Upper lobe of left lung (tissue), 6 donors: ENCODE measurements at regions not wholly inside any gene's neighbourhood (a gene's known extent, or its start where the extent isn't known, plus 50 kb on each side); places are given as distances from the start of the nearest gene placed in this dataset.

Experiments
- ATAC-seq, 2 donors: fragments of 200-7000 bp; cut with Tn5 transposase; one replicate each; pipeline ENCODE4 v1.9.1; 2022; ENCODE audit warnings: mild to moderate bottlenecking in 2 of 2, moderate library complexity in 2 of 2; ENCODE audit not compliant: low FRiP score in 2 of 2
- DNase-seq, 2 donors: peaks; one replicate each; pipeline ENCODE4 v3.0.0-alpha.2; 2019 to 2020
- H3K27ac ChIP-seq, 4 donors: fragments of 200-600 bp; sonication (generic); one replicate each; pipeline ENCODE4 v1.5.1; 2016 to 2019
- H3K27me3 ChIP-seq, 4 donors: fragments of 200-600 bp; sonication (generic); one replicate each; pipeline ENCODE4 v1.5.1; 2017 to 2019
- H3K36me3 ChIP-seq, 4 donors: fragments of 200-600 bp; sonication (generic); one replicate each; pipeline ENCODE4 v1.5.1; 2016 to 2019
- H3K4me1 ChIP-seq, 4 donors: fragments of 200-600 bp; sonication (generic); one replicate each; pipeline ENCODE4 v1.5.1; 2018 to 2019
- H3K4me3 ChIP-seq, 4 donors: fragments of 200-600 bp; sonication (generic); one replicate each; pipeline ENCODE4 v1.5.1; 2017 to 2019; ENCODE audit warnings: mild to moderate bottlenecking in 2 of 4, moderate library complexity in 1 of 4
- H3K9me3 ChIP-seq, 4 donors: fragments of 200-600 bp; sonication (generic); one replicate each; pipeline ENCODE4 v1.5.1; 2018 to 2019
- CTCF ChIP-seq, 6 experiments: fragments of 450-650 bp in 4 of 6; fragments of 200-600 bp in 2 of 6; sonication (generic) in 2 of 6; IDR thresholded peaks; one replicate each; pipeline ENCODE4 v1.5.1; 2016 to 2019; ENCODE audit warnings: antibody characterized with exemption in 6 of 6
- EP300 ChIP-seq, 4 donors: sonication (generic); formaldehyde crosslinking; IDR thresholded peaks; one replicate each; pipeline ENCODE4 v1.5.1; 2017; ENCODE audit warnings: antibody characterized with exemption in 4 of 4, control low read depth in 2 of 4
- POLR2A ChIP-seq, 4 donors: fragments of 450-650 bp; IDR thresholded peaks; one replicate each; pipeline ENCODE4 v1.5.1; 2016 to 2017; ENCODE audit warnings: antibody characterized with exemption in 4 of 4, mild to moderate bottlenecking in 2 of 4
- POLR2AphosphoS5 ChIP-seq, 2 donors: sonication (generic); formaldehyde crosslinking; IDR thresholded peaks; one replicate each; pipeline ENCODE4 v1.5.1; 2017; ENCODE audit warnings: antibody characterized with exemption in 2 of 2
- WGBS, 2 donors: methylation state at CpG; one replicate each; pipeline ENCODE4 v1.1.5; 2017 to 2018; 5-methylcytosine and 5-hydroxymethylcytosine counted together
- donor health status: DM: no; HTN: no; CAD: no; lungs with moderate emphysema.
- donor health status: DM: no; HTN: yes; CAD: no; lungs with severe emphysema.

DNA sequence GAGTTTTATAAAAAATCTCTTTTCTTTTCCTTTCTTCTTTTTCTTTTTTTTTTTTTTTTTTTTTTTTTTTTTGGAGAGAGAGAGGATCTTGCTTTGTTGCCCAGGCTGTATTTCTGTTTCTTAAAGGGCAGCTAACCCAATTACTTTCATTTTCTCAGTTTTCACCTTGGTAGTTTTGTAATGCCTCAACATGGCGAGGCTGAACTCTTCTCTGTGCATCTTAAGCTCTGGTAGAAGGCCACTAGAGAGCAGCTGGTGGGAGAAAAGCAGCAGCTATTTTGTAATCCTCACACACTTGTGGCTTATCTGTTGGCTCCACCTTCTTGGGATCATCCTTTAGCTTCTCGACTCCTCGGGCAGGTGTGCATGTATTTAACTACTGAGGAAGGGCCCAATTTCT lies 152.2 kb upstream of the MEIS2 start:
- Histone ChIP-seq H3K4me1 (no peaks in the 10 kb centered on the region), H3K9me3 (no peaks in the 10 kb centered on the region), H3K27ac (no peak overlapping the region), H3K4me3 (no peak overlapping the region), H3K27me3 (no peaks in the 10 kb centered on the region), H3K36me3 (no peaks in the 10 kb centered on the region)
- WGBS, 2 donors: 74 to 82% methylated on average over 3 of the region's 3 CpGs
- no peak for TF ChIP-seq EP300 (IDR thresholded peaks at IDR 0.05)
- no peak for TF ChIP-seq CTCF (IDR thresholded peaks at IDR 0.05)
- no peak for TF ChIP-seq POLR2AphosphoS5 (IDR thresholded peaks at IDR 0.05)
- no peak for TF ChIP-seq POLR2A (IDR thresholded peaks at IDR 0.05)
- DNase-seq: no peak
- ATAC-seq: no peak

- ATAC-seq (no peak), DNase-seq (no peak)
- TF ChIP-seq EP300 (IDR thresholded peaks at IDR 0.05): no peak
- TF ChIP-seq CTCF (IDR thresholded peaks at IDR 0.05): no peak
- no peak for TF ChIP-seq POLR2AphosphoS5 (IDR thresholded peaks at IDR 0.05)
- TF ChIP-seq POLR2A (IDR thresholded peaks at IDR 0.05): no peak
- H3K4me3 ChIP-seq: no peak overlapping the region
- H3K27me3 ChIP-seq: no peaks in the 10 kb centered on the region
- WGBS, 2 donors: 79 to 83% methylated on average over 7 of the region's 7 CpGs
- no peaks in the 10 kb centered on the region for H3K9me3 ChIP-seq
- no peaks in the 10 kb centered on the region for H3K4me1 ChIP-seq
- no peaks in the 10 kb centered on the region for H3K36me3 ChIP-seq
- no peak overlapping the region for H3K27ac ChIP-seq
These were observed 153.5 kb upstream of the MEIS2 start for GRCh38 chr15:37253877-37254276.

DNA sequence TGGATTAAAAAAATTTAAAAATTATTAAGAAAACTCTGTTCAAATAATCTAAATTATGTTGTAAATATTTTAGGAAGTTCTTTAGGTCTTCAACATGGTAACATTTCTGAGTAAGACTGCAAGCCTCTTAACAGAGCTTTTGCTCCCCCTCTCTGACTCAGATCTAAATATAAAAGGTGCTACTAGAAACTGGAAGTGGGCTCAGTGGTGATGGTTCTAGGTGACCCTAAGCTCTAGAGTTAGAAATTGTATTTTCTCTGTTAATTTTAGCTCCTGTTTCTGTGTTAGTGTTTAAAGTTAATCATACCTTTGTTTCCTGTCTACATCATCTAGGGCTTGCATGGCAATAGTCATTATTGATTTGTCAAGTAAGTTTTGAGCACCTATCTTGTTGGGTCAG lies 159.9 kb upstream of the MEIS2 start:
- no peak overlapping the region for H3K27ac ChIP-seq
- TF ChIP-seq EP300 (IDR thresholded peaks at IDR 0.05) (no peak), POLR2AphosphoS5 (IDR thresholded peaks at IDR 0.05) (no peak), CTCF (IDR thresholded peaks at IDR 0.05) (no peak), POLR2A (IDR thresholded peaks at IDR 0.05) (no peak)
- H3K9me3 ChIP-seq: no peaks in the 10 kb centered on the region
- H3K27me3 ChIP-seq: no peaks in the 10 kb centered on the region
- no peaks in the 10 kb centered on the region for H3K36me3 ChIP-seq
- H3K4me1 ChIP-seq: no peaks in the 10 kb centered on the region
- DNase-seq: no peak
- no peak overlapping the region for H3K4me3 ChIP-seq
- ATAC-seq: no peak

DNA sequence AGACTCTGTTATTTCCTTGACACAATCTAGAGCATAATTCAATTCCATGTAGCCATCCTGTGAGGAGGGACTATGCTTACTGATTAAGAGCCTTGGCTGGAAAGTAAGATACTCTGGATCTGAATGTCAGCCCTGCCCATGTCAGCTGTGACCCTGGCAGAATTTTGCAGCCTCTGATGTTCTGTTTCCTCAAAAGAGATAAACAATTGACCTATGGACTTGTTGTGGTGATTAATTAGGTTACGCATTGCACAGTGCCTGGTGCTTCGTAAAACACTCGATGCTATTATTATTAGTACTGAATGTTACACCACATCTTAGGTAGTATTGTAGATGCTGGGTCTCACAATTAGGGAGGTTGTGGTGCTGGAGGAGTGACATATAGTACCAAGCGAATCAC lies 161.3 kb upstream of the MEIS2 start:
- H3K36me3 ChIP-seq: no peaks in the 10 kb centered on the region
- no peaks in the 10 kb centered on the region for H3K9me3 ChIP-seq
- H3K4me3 ChIP-seq: no peak overlapping the region
- H3K27ac ChIP-seq: no peak overlapping the region
- ATAC-seq: no peak
- no peaks in the 10 kb centered on the region for H3K4me1 ChIP-seq
- no peaks in the 10 kb centered on the region for H3K27me3 ChIP-seq
- no peak for TF ChIP-seq EP300 (IDR thresholded peaks at IDR 0.05)
- TF ChIP-seq CTCF (IDR thresholded peaks at IDR 0.05): no peak
- no peak for TF ChIP-seq POLR2AphosphoS5 (IDR thresholded peaks at IDR 0.05)
- TF ChIP-seq POLR2A (IDR thresholded peaks at IDR 0.05): no peak
- DNase-seq: no peak
- 80 to 83% methylated on average over 4 of the region's 4 CpGs for WGBS, 2 donors

DNA sequence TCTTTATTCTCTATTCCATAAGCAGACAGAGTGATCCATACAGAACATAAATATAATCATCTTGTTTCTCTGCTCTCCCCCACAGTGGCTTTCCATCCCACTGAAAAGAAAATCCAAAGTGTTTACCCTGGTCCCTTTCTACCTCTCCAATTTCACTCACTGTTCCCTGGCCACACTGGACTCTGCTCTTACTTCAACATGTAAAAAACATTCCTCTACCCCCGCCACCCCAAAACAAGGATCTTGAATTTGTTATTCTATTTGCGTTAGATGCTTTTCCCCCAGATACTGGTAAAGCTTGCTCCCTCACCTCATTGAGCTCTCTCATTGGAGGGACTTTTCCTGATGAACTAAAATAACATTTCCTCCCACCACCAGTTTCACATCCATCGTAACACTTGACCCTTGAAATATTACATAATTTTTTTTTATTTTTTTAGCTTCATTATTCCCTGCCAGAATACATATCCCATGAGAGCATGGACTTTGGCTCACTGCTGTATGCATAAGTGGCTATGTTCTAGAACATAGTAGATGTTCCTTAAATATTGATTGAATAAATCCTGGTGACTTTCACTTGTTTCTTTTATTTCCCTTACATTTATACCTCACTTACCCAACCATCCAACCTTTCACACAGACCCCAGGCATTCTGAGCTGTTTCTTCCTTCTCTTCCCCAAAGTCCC lies 162.7 kb upstream of the MEIS2 start:
- WGBS, 2 donors: 72 to 83% methylated on average over 3 of the region's 3 CpGs
- no peaks in the 10 kb centered on the region for H3K9me3 ChIP-seq
- ATAC-seq: no peak

More for the DNA sequence above, 162.7 kb upstream of the MEIS2 start:
- Histone ChIP-seq H3K27ac (no peak overlapping the region), H3K4me1 (no peaks in the 10 kb centered on the region), H3K4me3 (no peak overlapping the region), H3K36me3 (no peaks in the 10 kb centered on the region), H3K27me3 (no peaks in the 10 kb centered on the region)
- TF ChIP-seq POLR2AphosphoS5 (IDR thresholded peaks at IDR 0.05) (no peak), CTCF (IDR thresholded peaks at IDR 0.05) (no peak), EP300 (IDR thresholded peaks at IDR 0.05) (no peak)
- no peak for DNase-seq
